ENCODE measurements at regions not wholly inside any gene's neighbourhood (a gene's known extent, or its start where the extent isn't known, plus 50 kb on each side); places are given as distances from the start of the nearest gene placed in this dataset.

- Histone ChIP-seq H3K27ac (ENCODE audit: insufficient read length, low read depth, low read length) (no peak overlapping the region), H3K56ac (ENCODE audit: insufficient read length, low read depth, low read length) (no peak overlapping the region), H3K4me2 (ENCODE audit: insufficient read depth, insufficient read length, low read length) (no peak overlapping the region), H3K4ac (ENCODE audit: low read depth, low read length) (no peak overlapping the region), H4K8ac (replicated peaks; ENCODE audit: insufficient read length, low read depth, low read length) (no peak overlapping the region), H2AK5ac (ENCODE audit: insufficient read length, low read length) (no peak overlapping the region), H3K4me1 (ENCODE audit: insufficient read depth, low read length) (no peaks in the 10 kb centered on the region), H2AFZ (ENCODE audit: low read length) (no peak overlapping the region), H4K91ac (ENCODE audit: insufficient read length, low read depth, low read length) (no peak overlapping the region), H3K23me2 (ENCODE audit: insufficient read length, low read depth, low read length, poor library complexity, severe bottlenecking) (no peaks in the 10 kb centered on the region), H4K5ac (ENCODE audit: insufficient read length, low read depth, low read length) (no peak overlapping the region), H3K18ac (ENCODE audit: insufficient read length, low read depth, low read length) (no peak overlapping the region), H3K79me2 (ENCODE audit: insufficient read depth, low read length) (no peaks in the 10 kb centered on the region), H3K9ac (ENCODE audit: extremely low read depth, insufficient read length, low read length) (no peak overlapping the region), H3K79me1 (ENCODE audit: insufficient read depth, low read depth, low read length, poor library complexity, severe bottlenecking) (no peaks in the 10 kb centered on the region), H3T11ph (ENCODE audit: low read length) (no peak overlapping the region), H4K20me1 (ENCODE audit: control insufficient read depth, insufficient read depth, insufficient read length) (no peaks in the 10 kb centered on the region), H3K27me3 (ENCODE audit: insufficient read depth, low read length) (no peaks in the 10 kb centered on the region), H3K9me3 (ENCODE audit: control insufficient read depth, low read depth, low read length) (no peaks in the 10 kb centered on the region), H2BK12ac (ENCODE audit: insufficient read length, low read depth, low read length) (no peak overlapping the region), H3K14ac (ENCODE audit: insufficient read depth, low read length) (no peak overlapping the region), H2BK120ac (ENCODE audit: low read depth, low read length, poor library complexity, severe bottlenecking) (no peak overlapping the region), H2BK15ac (ENCODE audit: low read depth, low read length) (no peak overlapping the region), H2BK5ac (ENCODE audit: insufficient read length, low read length) (no peak overlapping the region), H3K23ac (ENCODE audit: insufficient read length, low read depth, low read length) (no peak overlapping the region), H2BK20ac (ENCODE audit: low read depth, low read length, poor library complexity, severe bottlenecking) (no peak overlapping the region)
- no peak for DNase-seq
- H3K27me3 Mint-ChIP-seq (ENCODE audit: low read depth), result no peaks in the 10 kb centered on the region; the same call in none of the 2 replicates
- peaks cover 16 to 25% of the 10 kb centered on the region in 2 experiments for H3K4me1 Mint-ChIP-seq
- no peak for TF ChIP-seq CTCF (conservative IDR thresholded peaks at IDR 0.05)
- H3K4me3 Mint-ChIP-seq, result no peak overlapping the region
- no CpG with 5 or more reads among the region's 1 CpG for WGBS (ENCODE audit: extremely low coverage, insufficient read length, low lambda C conversion rate)
- H3K27ac Mint-ChIP-seq, result peak overlapping the region in 1 of 3 experiments; percentile 78; a peak in 3 of 7 replicates
- H3K36me3 Mint-ChIP-seq (ENCODE audit: insufficient read depth in 1 of 3, low read depth in 3 of 3), result peaks cover 14 to 42% (median 32%) of the 10 kb centered on the region in 3 experiments
- peaks cover 43 to 48% of the 10 kb centered on the region in 2 experiments for H3K9me3 Mint-ChIP-seq
Observed at GRCh38 chr5:66452109-66452508, 144.1 kb upstream of the MAST4 start.

All from H9 (cell line).